HG02943 (cell line): ENCODE measurements at regions not wholly inside any gene's neighbourhood (a gene's known extent, or its start where the extent isn't known, plus 50 kb on each side); places are given as distances from the start of the nearest gene placed in this dataset.
"Not testable (repeated sequence)": the region's sequence is repeated elsewhere in the genome, so short reads cannot be mapped to it uniquely, and the experiment has no call there.

Source experiments
- ATAC-seq: cut with Tn5 transposase; IDR thresholded peaks from one replicate; pipeline ENCODE4 v1.9.1; 2021; ENCODE audit warnings: mild to moderate bottlenecking, low read depth, moderate library complexity; ENCODE audit not compliant: unreplicated experiment

- ATAC-seq: peak; percentile 99
These were observed 69.4 kb upstream of the EVL start for GRCh38 chr14:99995700-99996356.

GRCh38 chr14:99996951-99997571, 68.2 kb upstream of the EVL start:
- no peak for ATAC-seq

- ATAC-seq: not testable (repeated sequence)
These were observed 64.8 kb upstream of the EVL start for GRCh38 chr14:100000398-100000797.

- no peak for ATAC-seq
These were observed 60.8 kb upstream of the EVL start for GRCh38 chr14:100004392-100004791.

- no peak for ATAC-seq
These were observed 58.0 kb upstream of the EVL start for GRCh38 chr14:100007254-100007653.

- ATAC-seq: not testable (repeated sequence)
These were observed 55.4 kb upstream of the EVL start for GRCh38 chr14:100009802-100010201.

- no peak for ATAC-seq
These were observed 54.5 kb upstream of the EVL start for GRCh38 chr14:100010679-100011078.

GRCh38 chr14:100011628-100012325, 53.4 kb upstream of the EVL start:
- ATAC-seq: no peak

- ATAC-seq: no peak
These were observed 52.5 kb upstream of the EVL start for GRCh38 chr14:100012478-100013327.

GRCh38 chr14:100015251-100015655, 50.0 kb upstream of the EVL start:
- ATAC-seq: no peak
